Astrocyte (in vitro differentiated cells and primary cell): ENCODE measurements at regions not wholly inside any gene's neighbourhood (a gene's known extent, or its start where the extent isn't known, plus 50 kb on each side); places are given as distances from the start of the nearest gene placed in this dataset.

Experiments
- EZH2 ChIP-seq: IDR thresholded peaks from 2 replicates; pipeline ENCODE4 v1.6.1; 2012; ENCODE audit warnings: mild to moderate bottlenecking, low read length, inconsistent platforms; ENCODE audit not compliant: insufficient read depth
- TF ChIP-seq, protein P1 (sequence below): IDR thresholded peaks from 2 replicates; pipeline ENCODE4 v1.5.1; 2011; ENCODE audit warnings: low read depth, mild to moderate bottlenecking, inconsistent platforms, low read length, moderate library complexity; ENCODE audit not compliant: insufficient read depth

DNA sequence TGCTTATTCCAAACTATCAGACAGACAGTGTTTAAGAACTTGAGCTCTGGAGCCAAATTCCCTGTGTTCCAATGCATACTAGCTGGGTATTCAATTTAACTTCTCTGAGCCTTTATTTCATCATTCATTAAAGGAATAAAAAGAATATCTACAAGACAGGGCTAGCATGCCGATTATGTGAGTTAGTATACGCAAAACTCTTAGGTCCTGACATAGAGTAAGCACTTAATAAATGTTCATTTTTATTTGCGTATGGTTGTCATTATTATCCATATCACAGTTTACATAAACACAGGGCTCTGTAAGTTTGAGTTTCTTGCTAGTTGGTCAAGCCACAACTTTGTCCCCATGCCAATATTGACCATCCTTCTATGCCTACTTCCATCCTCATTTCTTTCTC, 161.5 kb downstream of the NUAK1 start:
- TF ChIP-seq, protein P1, sequence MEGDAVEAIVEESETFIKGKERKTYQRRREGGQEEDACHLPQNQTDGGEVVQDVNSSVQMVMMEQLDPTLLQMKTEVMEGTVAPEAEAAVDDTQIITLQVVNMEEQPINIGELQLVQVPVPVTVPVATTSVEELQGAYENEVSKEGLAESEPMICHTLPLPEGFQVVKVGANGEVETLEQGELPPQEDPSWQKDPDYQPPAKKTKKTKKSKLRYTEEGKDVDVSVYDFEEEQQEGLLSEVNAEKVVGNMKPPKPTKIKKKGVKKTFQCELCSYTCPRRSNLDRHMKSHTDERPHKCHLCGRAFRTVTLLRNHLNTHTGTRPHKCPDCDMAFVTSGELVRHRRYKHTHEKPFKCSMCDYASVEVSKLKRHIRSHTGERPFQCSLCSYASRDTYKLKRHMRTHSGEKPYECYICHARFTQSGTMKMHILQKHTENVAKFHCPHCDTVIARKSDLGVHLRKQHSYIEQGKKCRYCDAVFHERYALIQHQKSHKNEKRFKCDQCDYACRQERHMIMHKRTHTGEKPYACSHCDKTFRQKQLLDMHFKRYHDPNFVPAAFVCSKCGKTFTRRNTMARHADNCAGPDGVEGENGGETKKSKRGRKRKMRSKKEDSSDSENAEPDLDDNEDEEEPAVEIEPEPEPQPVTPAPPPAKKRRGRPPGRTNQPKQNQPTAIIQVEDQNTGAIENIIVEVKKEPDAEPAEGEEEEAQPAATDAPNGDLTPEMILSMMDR, result no peak
- no peak for TF ChIP-seq EZH2
